Progenitor cell of endocrine pancreas (in vitro differentiated cells): ENCODE measurements at regions not wholly inside any gene's neighbourhood (a gene's known extent, or its start where the extent isn't known, plus 50 kb on each side); places are given as distances from the start of the nearest gene placed in this dataset.
"Not testable (repeated sequence)": the region's sequence is repeated elsewhere in the genome, so short reads cannot be mapped to it uniquely, and the experiment has no call there.

Source experiments
- DNase-seq: peaks from one replicate; pipeline ENCODE4 v3.0.0; 2021; ENCODE audit warnings: low spot score; ENCODE audit not compliant: unreplicated experiment
- H3K27ac Mint-ChIP-seq: 2 replicates; pipeline ENCODE4 v1.8.0; 2021; ENCODE audit warnings: mild to moderate bottlenecking, moderate library complexity, mixed read lengths
- H3K27me3 Mint-ChIP-seq: 2 replicates; pipeline ENCODE4 v1.8.0; 2021; ENCODE audit warnings: mixed read lengths
- H3K36me3 Mint-ChIP-seq: 2 replicates; pipeline ENCODE4 v1.8.0; 2022; ENCODE audit warnings: mixed read lengths; ENCODE audit not compliant: insufficient read depth
- H3K4me1 Mint-ChIP-seq: 2 replicates; pipeline ENCODE4 v1.8.0; 2021; ENCODE audit warnings: low read depth, mixed read lengths
- H3K4me3 Mint-ChIP-seq: 2 replicates; pipeline ENCODE4 v1.8.0; 2021; ENCODE audit warnings: low read depth, mild to moderate bottlenecking, moderate library complexity, mixed read lengths
- H3K9me3 Mint-ChIP-seq: 2 replicates; pipeline ENCODE4 v1.8.0; 2021; ENCODE audit warnings: low read depth, mixed read lengths
- CTCF ChIP-seq: fragments of 200-600 bp; sonication (generic); IDR thresholded peaks from one replicate; pipeline ENCODE4 v1.5.0; 2021; ENCODE audit warnings: antibody characterized with exemption, mild to moderate bottlenecking; ENCODE audit not compliant: unreplicated experiment

- not testable (repeated sequence) for H3K36me3 Mint-ChIP-seq, DNase-seq, H3K4me3 Mint-ChIP-seq, H3K4me1 Mint-ChIP-seq, H3K27ac Mint-ChIP-seq, H3K27me3 Mint-ChIP-seq, H3K9me3 Mint-ChIP-seq
These were observed 105.5 kb upstream of the TPTE start for GRCh38 chr21:10415859-10416258.

GRCh38 chr21:10416691-10417447, 104.5 kb upstream of the TPTE start:
- not testable (repeated sequence) for H3K27ac Mint-ChIP-seq, DNase-seq, H3K4me1 Mint-ChIP-seq, H3K4me3 Mint-ChIP-seq, H3K9me3 Mint-ChIP-seq, H3K36me3 Mint-ChIP-seq, H3K27me3 Mint-ChIP-seq

- not testable (repeated sequence) for H3K4me3 Mint-ChIP-seq, H3K4me1 Mint-ChIP-seq, H3K27me3 Mint-ChIP-seq, H3K27ac Mint-ChIP-seq, H3K9me3 Mint-ChIP-seq, DNase-seq, H3K36me3 Mint-ChIP-seq
These were observed 103.8 kb upstream of the TPTE start for GRCh38 chr21:10417551-10418002.

GRCh38 chr21:10418250-10419048, 102.9 kb upstream of the TPTE start:
- not testable (repeated sequence) for H3K27me3 Mint-ChIP-seq, H3K4me3 Mint-ChIP-seq, H3K9me3 Mint-ChIP-seq, DNase-seq, H3K27ac Mint-ChIP-seq, H3K4me1 Mint-ChIP-seq, H3K36me3 Mint-ChIP-seq

- H3K27ac Mint-ChIP-seq, DNase-seq, H3K9me3 Mint-ChIP-seq, H3K27me3 Mint-ChIP-seq, H3K4me3 Mint-ChIP-seq, H3K4me1 Mint-ChIP-seq, H3K36me3 Mint-ChIP-seq: not testable (repeated sequence)
These were observed 100.2 kb upstream of the TPTE start for GRCh38 chr21:10421199-10421598.

- H3K4me1 Mint-ChIP-seq, DNase-seq, H3K27me3 Mint-ChIP-seq, H3K4me3 Mint-ChIP-seq, H3K36me3 Mint-ChIP-seq, H3K27ac Mint-ChIP-seq, H3K9me3 Mint-ChIP-seq: not testable (repeated sequence)
These were observed 99.8 kb upstream of the TPTE start for GRCh38 chr21:10421601-10422000.

GRCh38 chr21:10424097-10424886, 97.1 kb upstream of the TPTE start:
- H3K4me1 Mint-ChIP-seq, H3K4me3 Mint-ChIP-seq, H3K9me3 Mint-ChIP-seq, H3K27ac Mint-ChIP-seq, DNase-seq, H3K27me3 Mint-ChIP-seq, H3K36me3 Mint-ChIP-seq: not testable (repeated sequence)

- H3K9me3 Mint-ChIP-seq, H3K27me3 Mint-ChIP-seq, H3K4me1 Mint-ChIP-seq, H3K27ac Mint-ChIP-seq, H3K36me3 Mint-ChIP-seq, H3K4me3 Mint-ChIP-seq, DNase-seq: not testable (repeated sequence)
These were observed 96.6 kb upstream of the TPTE start for GRCh38 chr21:10424887-10425145.

GRCh38 chr21:10425856-10426255, 95.5 kb upstream of the TPTE start:
- Mint-ChIP-seq H3K4me3 (no peak overlapping the region), H3K36me3 (no peaks in the 10 kb centered on the region), H3K27ac (no peak overlapping the region), H3K27me3 (no peaks in the 10 kb centered on the region), H3K9me3 (no peaks in the 10 kb centered on the region), H3K4me1 (no peaks in the 10 kb centered on the region)
- DNase-seq = no peak
- TF ChIP-seq CTCF = no peak

- not testable (repeated sequence) for DNase-seq, H3K36me3 Mint-ChIP-seq, H3K4me3 Mint-ChIP-seq, H3K4me1 Mint-ChIP-seq, H3K9me3 Mint-ChIP-seq, H3K27me3 Mint-ChIP-seq, H3K27ac Mint-ChIP-seq
These were observed 94.6 kb upstream of the TPTE start for GRCh38 chr21:10426812-10427211.

- H3K9me3 Mint-ChIP-seq, H3K27ac Mint-ChIP-seq, H3K4me1 Mint-ChIP-seq, DNase-seq, H3K4me3 Mint-ChIP-seq, H3K27me3 Mint-ChIP-seq, H3K36me3 Mint-ChIP-seq: not testable (repeated sequence)
These were observed 94.1 kb upstream of the TPTE start for GRCh38 chr21:10427277-10427676.

- not testable (repeated sequence) for H3K27ac Mint-ChIP-seq, H3K9me3 Mint-ChIP-seq, H3K4me3 Mint-ChIP-seq, DNase-seq, H3K27me3 Mint-ChIP-seq, H3K36me3 Mint-ChIP-seq, H3K4me1 Mint-ChIP-seq
These were observed 92.3 kb upstream of the TPTE start for GRCh38 chr21:10428981-10429534.
